ENCODE measurements at regions not wholly inside any gene's neighbourhood (a gene's known extent, or its start where the extent isn't known, plus 50 kb on each side); places are given as distances from the start of the nearest gene placed in this dataset.
"Not testable (repeated sequence)": the region's sequence is repeated elsewhere in the genome, so short reads cannot be mapped to it uniquely, and the experiment has no call there.

DNA sequence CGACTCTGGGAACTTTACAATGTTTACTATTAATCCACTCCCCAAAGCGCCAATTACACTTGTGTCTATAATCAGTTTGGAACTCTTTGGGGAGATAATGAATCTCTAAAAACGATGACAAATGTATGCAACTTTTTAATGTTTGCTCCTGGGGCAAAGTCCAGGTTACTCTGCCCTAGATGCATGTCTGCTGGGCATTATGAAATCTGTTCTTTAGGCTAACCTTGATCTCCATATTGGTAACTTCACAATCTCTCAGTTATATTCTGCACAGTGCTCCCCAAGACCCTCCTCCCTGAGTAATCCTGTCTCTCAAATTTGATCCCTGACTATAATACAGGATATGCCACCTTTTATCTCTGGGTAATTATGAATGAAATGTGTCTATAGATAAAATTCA, 152.2 kb upstream of the TRPM3 start:
- no peak for DNase-seq (ENCODE audit: low read depth, low spot score)

DNA sequence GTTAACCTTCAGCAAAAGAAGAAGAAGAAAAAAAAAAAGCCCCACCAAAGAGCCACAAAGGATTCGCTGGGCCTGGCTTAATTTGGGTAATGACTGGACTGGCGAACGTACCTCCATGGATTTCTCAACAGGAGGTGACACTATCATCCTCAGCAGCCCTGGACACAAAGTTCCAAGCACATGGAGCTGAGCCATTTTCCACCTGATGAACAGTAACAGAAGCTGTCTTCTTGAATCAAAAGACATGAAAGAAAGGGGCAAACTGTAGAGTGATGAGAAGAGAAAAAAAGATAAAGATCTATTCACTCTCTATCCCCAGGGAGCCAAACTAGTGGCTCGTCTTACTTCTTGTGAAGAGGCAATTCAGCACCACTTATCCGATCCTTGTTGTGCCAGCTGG, 150.2 kb upstream of the TRPM3 start:
- DNase-seq (ENCODE audit: low read depth, low spot score): no peak

GRCh38 chr9:71270554-71270953, 149.1 kb upstream of the TRPM3 start:
- no peak for DNase-seq (ENCODE audit: low read depth, low spot score)

DNA sequence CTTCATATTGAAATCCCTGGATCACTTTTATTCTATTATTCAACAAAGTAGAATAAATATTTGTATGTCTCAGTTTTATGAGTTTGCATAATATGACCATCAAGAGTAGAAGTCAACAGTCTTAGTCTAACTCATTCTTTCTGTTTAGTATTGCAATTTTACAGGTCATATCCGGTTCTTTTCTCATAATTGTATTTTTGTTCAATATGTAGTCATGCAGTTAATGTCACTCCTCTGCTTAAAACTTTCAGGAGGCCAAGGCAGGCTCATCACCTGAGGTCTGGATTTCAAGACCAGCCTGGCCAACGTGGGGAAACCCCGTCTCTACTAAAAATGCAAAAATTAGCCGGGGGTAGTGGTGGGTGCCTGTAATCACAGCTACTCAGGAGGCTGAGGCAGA, 148.4 kb upstream of the TRPM3 start:
- DNase-seq (ENCODE audit: low read depth, low spot score): no peak

DNA sequence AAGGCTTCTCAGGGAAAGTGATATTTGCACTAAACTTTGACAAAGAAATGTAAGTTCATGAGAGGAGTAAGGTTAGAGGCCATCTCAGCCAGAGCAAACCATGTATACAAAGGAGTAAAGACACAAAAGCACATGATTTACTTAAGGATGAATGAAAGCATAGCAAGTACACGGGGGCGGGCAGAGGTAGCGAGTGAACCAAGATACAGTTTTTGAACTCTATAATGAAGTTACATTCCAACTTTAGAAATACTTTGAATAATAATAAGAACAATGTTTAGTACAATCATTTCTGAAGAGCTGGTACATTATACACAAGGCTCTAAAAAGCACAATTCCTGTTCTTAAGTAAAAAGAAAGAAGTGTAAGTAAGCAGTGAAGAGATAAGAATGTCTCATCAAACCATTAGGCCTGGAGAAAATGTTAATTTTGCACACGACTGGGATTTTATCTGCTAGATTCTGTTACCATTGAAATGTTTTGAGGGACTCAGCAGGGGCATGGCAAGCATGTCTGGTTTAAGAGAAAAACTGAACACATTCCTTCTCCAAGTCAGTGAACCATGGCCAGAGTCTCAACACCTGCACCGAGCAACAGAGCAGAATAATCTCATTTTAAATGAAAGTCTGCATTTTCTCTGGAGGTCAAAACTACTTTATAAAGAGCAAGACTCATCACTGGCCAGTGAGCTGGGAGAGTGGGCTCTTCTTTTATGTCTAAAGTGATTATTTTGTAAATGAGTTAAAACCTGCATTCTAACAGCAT, 147.6 kb upstream of the TRPM3 start:
- DNase-seq (ENCODE audit: low read depth, low spot score): no peak

- no peak for DNase-seq (ENCODE audit: low read depth, low spot score)
Observed at GRCh38 chr9:71263451-71263850, 142.0 kb upstream of the TRPM3 start.

- not testable (repeated sequence) for DNase-seq (ENCODE audit: low read depth, low spot score)
Observed at GRCh38 chr9:71260419-71260818, 139.0 kb upstream of the TRPM3 start.

DNA sequence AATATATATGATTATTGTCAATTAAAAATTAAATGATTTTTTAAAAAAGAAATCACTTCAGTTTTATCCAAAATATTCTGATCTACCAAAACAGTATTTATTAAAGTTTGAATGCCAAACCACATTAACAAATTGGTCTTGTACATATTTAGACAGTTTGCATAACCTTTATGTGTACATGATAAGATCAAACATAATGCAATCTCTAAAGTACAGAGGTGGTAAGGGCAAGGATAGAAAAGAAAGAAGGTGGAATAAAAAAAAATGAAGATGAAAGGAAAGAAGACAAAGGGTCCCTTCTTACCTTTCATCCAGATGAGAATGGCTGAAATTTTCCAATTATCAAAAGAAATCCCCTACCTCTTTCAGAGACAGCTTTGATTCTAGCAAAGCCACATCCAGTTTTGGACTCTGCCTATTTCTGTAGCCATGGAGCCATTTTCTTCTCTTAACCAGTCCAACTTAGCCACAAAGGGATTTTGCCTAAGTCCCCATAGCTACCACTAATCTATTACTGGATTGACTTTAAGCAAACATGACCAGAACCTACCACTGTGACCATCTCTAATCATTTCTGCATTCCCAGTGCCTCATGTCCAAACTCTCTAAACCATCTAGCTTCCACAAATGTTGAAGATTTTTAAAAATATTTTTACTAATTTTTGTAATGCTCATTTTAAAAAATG, 133.3 kb upstream of the TRPM3 start:
- DNase-seq (ENCODE audit: low read depth, low spot score): no peak

GRCh38 chr9:71253011-71253410, 131.6 kb upstream of the TRPM3 start:
- no peak for DNase-seq (ENCODE audit: low read depth, low spot score)

DNA sequence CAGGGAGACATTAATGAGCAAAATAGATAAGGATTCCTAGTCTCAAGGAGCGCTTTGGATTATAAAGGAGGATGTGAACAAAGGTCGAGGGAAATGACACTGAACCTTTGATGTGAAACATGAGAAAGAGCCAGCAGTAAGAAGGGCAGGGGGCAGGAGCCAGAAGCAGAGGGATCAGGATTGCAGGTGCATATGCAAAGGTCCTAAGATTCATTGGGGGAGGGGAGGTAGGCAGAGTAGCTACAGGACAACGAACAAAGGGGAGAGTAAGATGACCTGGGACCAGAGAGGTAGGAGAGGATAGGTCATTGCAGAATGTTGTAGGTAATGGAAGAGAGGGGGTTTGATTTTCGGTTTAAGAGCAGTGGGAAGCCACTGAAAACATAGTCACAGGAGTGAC, 129.2 kb upstream of the TRPM3 start:
- DNase-seq (ENCODE audit: low read depth, low spot score): no peak

- DNase-seq (ENCODE audit: low read depth, low spot score): no peak
Observed at GRCh38 chr9:71249729-71250317, 128.4 kb upstream of the TRPM3 start.

GRCh38 chr9:71245651-71246050, 124.2 kb upstream of the TRPM3 start:
- no peak for DNase-seq (ENCODE audit: low read depth, low spot score)

DNA sequence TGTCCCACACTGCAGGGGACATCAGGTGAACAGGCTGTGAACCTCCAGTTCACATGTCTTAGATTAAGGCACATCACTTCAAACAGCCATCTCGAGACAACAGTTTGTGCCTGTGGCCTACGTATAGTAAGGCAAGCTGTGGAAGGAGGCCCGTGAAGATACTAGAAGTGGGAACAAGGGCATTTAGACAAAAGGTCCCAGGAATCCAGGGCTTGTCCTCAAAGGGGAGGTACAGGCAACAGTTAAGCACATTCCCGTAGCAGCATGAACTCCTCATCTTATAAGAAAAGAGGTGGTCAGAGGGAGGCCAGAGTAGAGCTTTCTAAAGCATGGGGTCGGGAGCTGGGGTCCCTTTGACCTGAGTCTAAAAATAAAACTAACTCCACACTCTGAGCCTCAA, 122.5 kb upstream of the TRPM3 start:
- no peak for DNase-seq (ENCODE audit: low read depth, low spot score)

DNA sequence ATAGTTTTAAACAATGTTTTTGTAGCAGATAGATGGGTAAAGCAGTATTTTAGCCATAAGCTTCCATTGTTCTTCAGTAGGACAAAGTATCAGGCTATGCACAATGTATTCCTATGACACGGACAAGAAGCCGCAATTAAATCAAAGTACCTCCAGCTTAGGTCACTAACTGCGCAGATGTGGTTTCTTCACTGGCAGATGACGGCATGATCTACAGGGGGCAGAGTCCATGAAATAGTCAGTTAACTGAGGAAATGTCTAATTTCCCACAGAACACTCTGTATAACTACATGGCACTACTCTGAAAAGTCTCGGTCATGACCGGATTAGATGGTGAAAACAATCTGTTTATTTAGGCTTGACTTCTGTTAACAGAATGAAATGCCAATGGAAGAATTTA, 120.7 kb upstream of the TRPM3 start:
- no peak for DNase-seq (ENCODE audit: low read depth, low spot score)

GRCh38 chr9:71237051-71237450, 115.6 kb upstream of the TRPM3 start:
- DNase-seq (ENCODE audit: low read depth, low spot score): no peak

DNA sequence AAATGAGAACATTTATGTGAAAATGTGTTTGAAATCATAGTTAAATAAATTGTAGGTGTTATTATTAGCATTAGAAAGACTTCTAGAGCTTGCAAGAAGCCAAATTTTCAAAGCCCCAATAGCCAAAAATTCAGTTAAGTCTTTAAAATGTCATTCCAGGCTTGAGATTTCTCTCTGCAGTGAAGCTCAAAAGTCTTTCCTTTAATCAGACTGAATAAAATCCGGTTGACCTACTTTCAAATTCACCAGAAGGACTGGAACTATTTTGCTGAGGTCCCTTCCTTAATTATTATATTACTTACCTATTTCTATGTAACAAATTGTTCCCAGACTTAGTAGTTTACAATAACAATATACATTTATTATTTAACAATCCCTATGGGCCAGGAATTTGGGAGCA, 112.2 kb upstream of the TRPM3 start:
- no peak for DNase-seq (ENCODE audit: low read depth, low spot score)

DNA sequence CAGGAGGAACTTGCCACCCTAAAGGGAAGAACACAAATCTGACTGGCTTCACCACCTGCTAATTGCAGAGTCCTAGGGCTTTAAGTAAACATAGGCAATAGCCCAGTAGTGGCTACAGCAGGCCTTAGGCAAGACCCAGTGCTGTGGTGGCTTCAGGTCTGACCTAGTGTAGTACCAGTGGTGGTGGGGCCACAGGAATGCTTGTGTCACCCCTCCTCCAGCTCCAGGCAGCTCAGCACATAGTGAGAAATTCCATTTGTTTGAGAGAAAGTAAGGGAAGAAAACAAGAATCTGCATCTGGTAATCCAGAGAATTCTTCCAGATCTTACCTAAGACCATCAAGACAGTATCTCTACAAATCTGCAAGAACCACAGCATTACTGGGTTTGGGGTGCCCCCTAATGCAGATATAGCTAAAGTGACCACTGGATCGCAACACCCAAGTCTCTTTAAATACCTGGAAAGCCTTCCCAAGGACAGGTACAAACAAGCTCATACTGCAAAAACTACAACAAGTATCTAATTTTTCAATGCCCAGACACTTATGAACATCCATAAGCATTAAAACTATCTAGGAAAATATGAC, 102.6 kb upstream of the TRPM3 start:
- DNase-seq (ENCODE audit: low read depth, low spot score): no peak

- no peak for DNase-seq (ENCODE audit: low read depth, low spot score)
Observed at GRCh38 chr9:71218774-71219173, 97.4 kb upstream of the TRPM3 start.

GRCh38 chr9:71213633-71214032, 92.2 kb upstream of the TRPM3 start:
- DNase-seq (ENCODE audit: low read depth, low spot score): no peak

- DNase-seq (ENCODE audit: low read depth, low spot score): no peak
Observed at GRCh38 chr9:71210326-71210725, 88.9 kb upstream of the TRPM3 start.

- DNase-seq (ENCODE audit: low read depth, low spot score): no peak
Observed at GRCh38 chr9:71209890-71210289, 88.5 kb upstream of the TRPM3 start.

DNA sequence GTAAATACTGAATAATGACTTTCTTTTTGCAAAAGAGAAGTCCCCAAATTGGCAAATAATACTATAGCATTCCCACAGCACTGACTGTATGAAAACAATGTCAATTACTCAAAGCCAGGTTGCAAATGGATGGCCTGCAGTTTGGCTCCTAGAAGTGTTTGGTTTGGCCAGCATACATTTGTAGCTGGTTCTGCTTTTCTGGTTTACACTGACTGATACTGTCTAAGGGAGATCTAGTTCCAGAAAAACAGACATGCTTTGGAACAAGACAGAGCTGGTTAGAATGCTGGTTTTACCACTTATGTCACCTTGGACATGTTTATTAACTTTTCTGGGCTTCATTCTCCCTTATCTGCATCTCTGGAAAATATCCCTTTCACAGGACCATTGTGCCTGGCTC, 81.5 kb upstream of the TRPM3 start:
- no peak for DNase-seq (ENCODE audit: low read depth, low spot score)

DNA sequence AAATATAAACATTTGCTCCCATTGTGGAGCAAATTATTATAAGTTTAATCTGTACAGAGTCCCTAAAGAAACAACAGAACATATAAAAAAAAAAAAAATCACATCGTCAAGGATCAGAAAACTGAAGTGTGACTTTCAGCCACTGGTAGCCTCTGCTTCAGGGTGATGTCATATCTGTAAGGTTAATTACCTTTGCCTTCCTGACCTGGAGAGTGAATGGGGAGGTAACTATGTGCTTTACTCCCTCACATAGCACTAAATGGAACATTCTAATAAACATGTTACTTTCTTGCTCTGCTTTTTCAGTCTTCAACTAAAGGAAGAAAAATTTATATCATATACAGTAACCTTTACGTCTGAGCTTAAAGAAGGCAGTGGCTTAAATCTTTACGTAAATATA, 70.3 kb upstream of the TRPM3 start:
- no peak for DNase-seq (ENCODE audit: low read depth, low spot score)
